ENCODE measurements at regions not wholly inside any gene's neighbourhood (a gene's known extent, or its start where the extent isn't known, plus 50 kb on each side); places are given as distances from the start of the nearest gene placed in this dataset.
"Not testable (repeated sequence)": the region's sequence is repeated elsewhere in the genome, so short reads cannot be mapped to it uniquely, and the experiment has no call there.

- Histone ChIP-seq H3K27me3 (replicated peaks; ENCODE audit: insufficient read depth) (no peaks in the 10 kb centered on the region), H3K4me1 (replicated peaks) (no peaks in the 10 kb centered on the region), H3K4me3 (no peak overlapping the region), H3K27ac (no peak overlapping the region), H3K36me3 (no peaks in the 10 kb centered on the region), H3K9me3 (no peaks in the 10 kb centered on the region)
- TF ChIP-seq POLR2AphosphoS5 (IDR thresholded peaks at IDR 0.05) (no peak), CTCF (IDR thresholded peaks at IDR 0.05) (no peak), POLR2A (IDR thresholded peaks at IDR 0.05) (no peak)
- no peak for DNase-seq (ENCODE audit: low spot score)
- intact Hi-C loops (cut with DNase I) = no loop called here
Measured at GRCh38 chr11:100602716-100603115, 84.4 kb upstream of the ARHGAP42 start.

GRCh38 chr11:100607761-100608160 lies 79.3 kb upstream of the ARHGAP42 start:
- H3K4me3 ChIP-seq; H3K9me3 ChIP-seq; H3K36me3 ChIP-seq; DNase-seq (ENCODE audit: low spot score); H3K27me3 ChIP-seq (replicated peaks; ENCODE audit: insufficient read depth); intact Hi-C loops (cut with DNase I); H3K4me1 ChIP-seq (replicated peaks); H3K27ac ChIP-seq: not testable (repeated sequence)

- H3K27ac ChIP-seq = no peak overlapping the region
- no peaks in the 10 kb centered on the region for H3K36me3 ChIP-seq
- DNase-seq (ENCODE audit: low spot score) = no peak
- no peaks in the 10 kb centered on the region for H3K9me3 ChIP-seq
- no peaks in the 10 kb centered on the region for H3K4me1 ChIP-seq (replicated peaks)
- TF ChIP-seq POLR2A (IDR thresholded peaks at IDR 0.05) (no peak), CTCF (IDR thresholded peaks at IDR 0.05) (no peak), POLR2AphosphoS5 (IDR thresholded peaks at IDR 0.05) (no peak)
- intact Hi-C loops (cut with DNase I) = no loop called here
- WGBS = 30% methylated on average over 2 of the region's 2 CpGs
- H3K4me3 ChIP-seq = no peak overlapping the region
- H3K27me3 ChIP-seq (replicated peaks; ENCODE audit: insufficient read depth) = no peaks in the 10 kb centered on the region
Measured at GRCh38 chr11:100612766-100613165, 74.3 kb upstream of the ARHGAP42 start.

GRCh38 chr11:100618914-100619313 lies 68.2 kb upstream of the ARHGAP42 start:
- 64% methylated on average over 2 of the region's 2 CpGs for WGBS
- Histone ChIP-seq H3K4me1 (replicated peaks) (no peaks in the 10 kb centered on the region), H3K36me3 (no peaks in the 10 kb centered on the region), H3K27me3 (replicated peaks; ENCODE audit: insufficient read depth) (no peaks in the 10 kb centered on the region), H3K9me3 (no peaks in the 10 kb centered on the region), H3K4me3 (no peak overlapping the region), H3K27ac (no peak overlapping the region)
- DNase-seq (ENCODE audit: low spot score) = no peak
- intact Hi-C loops (cut with DNase I) = no loop called here
- no peak for TF ChIP-seq POLR2A (IDR thresholded peaks at IDR 0.05)
- no peak for TF ChIP-seq CTCF (IDR thresholded peaks at IDR 0.05)
- no peak for TF ChIP-seq POLR2AphosphoS5 (IDR thresholded peaks at IDR 0.05)

GRCh38 chr11:100619484-100619883 lies 67.6 kb upstream of the ARHGAP42 start:
- no peak for TF ChIP-seq CTCF (IDR thresholded peaks at IDR 0.05)
- no peak for TF ChIP-seq POLR2A (IDR thresholded peaks at IDR 0.05)
- no peak for TF ChIP-seq POLR2AphosphoS5 (IDR thresholded peaks at IDR 0.05)
- H3K27ac ChIP-seq = no peak overlapping the region
- no peak for DNase-seq (ENCODE audit: low spot score)
- intact Hi-C loops (cut with DNase I) = no loop called here
- no peaks in the 10 kb centered on the region for H3K4me1 ChIP-seq (replicated peaks)
- H3K36me3 ChIP-seq = no peaks in the 10 kb centered on the region
- H3K27me3 ChIP-seq (replicated peaks; ENCODE audit: insufficient read depth) = no peaks in the 10 kb centered on the region
- H3K4me3 ChIP-seq = no peak overlapping the region
- no peaks in the 10 kb centered on the region for H3K9me3 ChIP-seq
- WGBS = 63% methylated on average over 2 of the region's 2 CpGs

Measured in prostate gland (tissue), 2 donors.